SK-MEL-5 (cell line): ENCODE measurements at regions not wholly inside any gene's neighbourhood (a gene's known extent, or its start where the extent isn't known, plus 50 kb on each side); places are given as distances from the start of the nearest gene placed in this dataset.

Experiments used
- DNase-seq: peaks from one replicate; pipeline ENCODE4 v3.0.0-alpha.2; 2016; ENCODE audit warnings: low read depth, low spot score
- in situ Hi-C: cut with HindIII; loops from 2 replicates; pipeline ENCODE4 v1.10.0; 2016; ENCODE audit warnings: low sequenced_read_pairs, high pct_unique_total_duplicates, low pct_unique_long_range_greater_than_20kb

DNA sequence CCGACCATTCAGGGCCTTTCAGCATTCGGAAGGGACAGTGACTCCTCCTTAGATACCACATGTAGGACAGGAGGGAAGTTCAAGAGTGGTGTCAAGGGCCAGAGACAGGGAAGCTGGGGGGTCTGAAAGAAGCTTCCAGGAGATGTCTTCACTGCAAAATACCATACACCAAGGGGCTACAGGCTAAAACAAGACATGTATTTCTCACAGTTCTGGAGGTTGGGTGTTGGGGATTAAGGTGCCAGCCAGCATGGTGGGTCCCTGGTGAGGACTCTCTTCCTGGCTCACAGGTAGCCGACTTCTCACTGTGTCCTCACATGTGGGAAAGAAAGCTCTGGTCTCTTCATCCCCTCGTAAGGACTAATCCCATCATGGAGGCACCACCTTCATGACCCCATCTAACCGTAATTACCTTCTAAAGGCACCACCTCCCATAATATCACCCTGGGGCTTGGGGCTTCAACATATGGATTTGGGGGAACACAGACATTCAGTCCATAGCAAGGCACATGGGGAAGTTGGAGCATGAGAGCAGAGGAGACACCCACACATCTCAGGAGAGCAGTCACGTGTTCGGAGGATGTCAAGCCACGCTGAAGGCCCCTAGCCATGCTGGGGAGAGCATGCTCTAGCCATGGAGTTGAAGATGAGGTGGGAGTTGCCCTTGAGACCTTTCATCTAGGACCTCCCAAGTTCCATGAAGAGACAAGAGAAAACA lies 73.9 kb upstream of the GDF10 start:
- in situ Hi-C loops, result no loop called here

GRCh38 chr10:47230482-47230881 lies 69.5 kb upstream of the GDF10 start:
- no peak for DNase-seq
- in situ Hi-C loops, result no loop called here

More for the DNA sequence above, 73.9 kb upstream of the GDF10 start:
- no peak for DNase-seq

- no peak for DNase-seq
- in situ Hi-C loops, result no loop called here
These were observed 69.0 kb upstream of the GDF10 start for GRCh38 chr10:47230957-47231356.

DNA sequence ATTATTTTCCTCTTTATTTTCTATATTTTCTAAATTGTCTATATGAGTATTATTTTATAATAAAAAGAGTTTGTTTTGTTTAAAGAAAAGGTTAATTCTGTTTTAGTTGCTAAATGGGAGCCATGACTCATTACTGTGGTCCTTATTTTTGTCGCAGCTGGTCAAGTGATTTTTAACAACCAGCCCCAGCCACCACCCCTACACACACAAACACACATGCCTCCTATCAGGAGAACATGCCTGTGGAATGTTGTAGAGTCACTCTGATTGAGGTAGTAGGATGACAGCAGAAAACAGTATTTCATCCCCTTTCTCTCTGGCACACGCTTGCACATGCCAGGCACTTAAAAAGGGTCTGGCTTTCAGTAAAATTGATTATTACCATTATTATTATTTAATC lies 68.6 kb upstream of the GDF10 start:
- DNase-seq, result no peak
- in situ Hi-C loops, result no loop called here

GRCh38 chr10:47233631-47234030 lies 66.4 kb upstream of the GDF10 start:
- no peak for DNase-seq
- in situ Hi-C loops, result no loop called here

DNA sequence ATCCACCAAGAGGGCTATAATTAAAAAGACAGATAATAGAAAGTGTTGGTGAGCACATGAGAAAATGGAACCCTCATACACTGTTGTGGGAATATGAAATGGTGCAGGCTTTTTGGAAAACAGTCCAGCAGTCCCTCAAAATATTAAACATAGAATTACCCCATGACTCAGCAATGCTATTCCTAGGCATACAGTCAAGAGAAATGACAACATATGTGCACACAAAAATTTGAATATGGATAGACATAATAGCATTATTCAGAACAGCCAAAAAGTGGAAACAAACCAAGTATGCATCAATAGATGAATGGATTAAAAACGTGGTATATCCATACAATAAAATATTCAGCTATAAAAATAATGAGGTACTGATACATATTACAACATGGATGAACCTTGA lies 64.5 kb upstream of the GDF10 start:
- in situ Hi-C loops, result no loop called here
- DNase-seq, result no peak

- no peak for DNase-seq
- in situ Hi-C loops, result no loop called here
These were observed 62.4 kb upstream of the GDF10 start for GRCh38 chr10:47237316-47238260.

DNA sequence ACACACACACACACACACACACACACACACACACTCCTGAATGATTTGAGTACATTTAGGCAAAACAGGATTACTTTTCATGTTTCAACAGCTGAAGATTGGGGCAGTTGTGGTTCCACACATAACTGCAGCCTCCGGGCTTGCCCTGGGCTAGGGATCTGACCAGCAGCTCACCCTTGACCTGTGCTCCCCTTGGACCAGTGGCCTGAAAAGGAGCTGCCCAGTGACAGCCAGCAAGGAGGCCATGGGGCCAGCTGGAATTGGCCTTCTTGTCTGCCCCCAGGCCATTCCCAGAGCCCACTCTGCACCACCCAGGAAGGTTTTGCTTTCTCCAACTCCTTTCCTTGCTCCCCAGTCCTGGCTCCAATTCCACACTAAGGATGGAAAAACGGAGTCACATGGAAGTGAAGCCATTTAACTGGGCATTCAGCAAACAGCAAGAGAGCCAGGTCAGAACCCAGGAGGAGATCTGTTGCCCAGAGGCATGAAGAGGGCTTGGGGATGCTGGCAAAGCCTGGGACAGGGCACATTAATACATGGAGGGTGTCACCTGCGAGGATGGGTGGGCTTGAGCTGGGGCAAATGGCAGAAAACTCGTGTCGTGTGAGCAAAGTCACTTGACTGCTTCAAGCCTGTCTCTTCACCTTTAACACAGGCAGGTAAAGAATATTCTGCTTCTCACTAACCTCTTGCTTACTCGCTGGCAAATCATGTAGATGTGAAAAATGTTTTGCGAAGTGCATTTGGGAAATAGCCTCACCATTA lies 61.5 kb upstream of the GDF10 start:
- DNase-seq, result no peak
- in situ Hi-C loops, result no loop called here

GRCh38 chr10:47239211-47239610 lies 60.8 kb upstream of the GDF10 start:
- in situ Hi-C loops, result no loop called here
- DNase-seq, result no peak

DNA sequence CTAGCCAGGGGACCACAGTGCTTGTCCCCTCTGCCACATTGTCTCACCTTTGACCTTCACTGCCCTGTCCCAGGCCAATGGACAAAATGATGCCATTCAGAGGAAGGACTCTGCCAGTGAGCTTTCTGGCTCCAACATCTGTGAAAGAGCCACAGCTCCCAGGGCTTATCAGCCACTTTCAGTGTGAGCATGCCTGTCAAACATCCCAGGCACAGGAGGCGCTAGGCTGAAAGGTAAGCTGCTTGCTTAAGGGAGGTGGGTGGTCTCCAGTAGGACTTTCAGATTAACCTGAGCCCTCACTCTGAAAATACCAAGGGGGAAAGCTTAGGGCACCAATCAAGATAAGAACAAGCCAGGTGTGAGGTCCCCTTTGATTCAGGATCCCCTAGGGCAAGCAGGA lies 59.8 kb upstream of the GDF10 start:
- in situ Hi-C loops, result no loop called here
- DNase-seq, result no peak

DNA sequence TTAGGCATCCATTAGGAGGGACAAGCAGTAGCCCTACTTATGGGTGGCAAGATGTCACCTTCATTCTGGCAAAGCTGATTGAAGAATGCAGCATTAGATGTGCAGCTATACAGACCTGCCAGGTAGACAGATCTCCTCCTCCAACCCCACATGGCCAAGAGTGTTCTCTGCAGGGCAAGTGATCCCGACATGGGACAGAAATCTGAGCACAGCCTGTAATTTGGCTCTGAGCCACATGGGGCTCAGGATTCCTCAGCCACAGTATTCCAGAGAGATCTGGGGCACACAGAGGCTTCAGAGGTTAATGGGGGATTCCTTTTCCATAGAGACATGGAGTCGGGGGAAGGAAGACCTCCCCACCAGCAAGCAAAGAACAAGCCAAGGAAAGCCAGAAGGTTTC lies 58.7 kb upstream of the GDF10 start:
- in situ Hi-C loops, result no loop called here
- no peak for DNase-seq

GRCh38 chr10:47241946-47242867 lies 57.8 kb upstream of the GDF10 start:
- no peak for DNase-seq
- in situ Hi-C loops, result no loop called here

DNA sequence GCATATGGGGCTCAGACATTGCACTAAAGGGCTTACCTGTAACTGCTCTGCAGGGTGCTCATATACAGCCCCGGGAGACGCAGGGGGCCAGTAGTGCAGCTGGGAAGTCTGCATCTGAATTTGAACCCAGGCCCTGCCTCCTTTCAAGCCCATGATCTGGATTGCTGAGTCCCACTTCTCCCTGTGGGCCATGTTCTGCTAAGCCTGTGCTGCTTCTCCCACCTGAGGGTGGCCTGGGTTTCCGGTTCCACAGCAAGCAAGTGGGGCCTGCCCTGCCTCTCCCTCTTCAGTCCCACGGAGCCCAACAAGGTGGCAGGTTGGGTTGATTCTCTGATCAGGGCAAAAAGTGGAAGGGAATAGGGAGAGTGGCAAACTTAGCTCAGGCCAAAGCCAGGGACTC lies 56.6 kb upstream of the GDF10 start:
- in situ Hi-C loops, result no loop called here
- no peak for DNase-seq

GRCh38 chr10:47243791-47244190 lies 56.2 kb upstream of the GDF10 start:
- DNase-seq, result peak; percentile 2
- in situ Hi-C loops, result no loop called here

DNA sequence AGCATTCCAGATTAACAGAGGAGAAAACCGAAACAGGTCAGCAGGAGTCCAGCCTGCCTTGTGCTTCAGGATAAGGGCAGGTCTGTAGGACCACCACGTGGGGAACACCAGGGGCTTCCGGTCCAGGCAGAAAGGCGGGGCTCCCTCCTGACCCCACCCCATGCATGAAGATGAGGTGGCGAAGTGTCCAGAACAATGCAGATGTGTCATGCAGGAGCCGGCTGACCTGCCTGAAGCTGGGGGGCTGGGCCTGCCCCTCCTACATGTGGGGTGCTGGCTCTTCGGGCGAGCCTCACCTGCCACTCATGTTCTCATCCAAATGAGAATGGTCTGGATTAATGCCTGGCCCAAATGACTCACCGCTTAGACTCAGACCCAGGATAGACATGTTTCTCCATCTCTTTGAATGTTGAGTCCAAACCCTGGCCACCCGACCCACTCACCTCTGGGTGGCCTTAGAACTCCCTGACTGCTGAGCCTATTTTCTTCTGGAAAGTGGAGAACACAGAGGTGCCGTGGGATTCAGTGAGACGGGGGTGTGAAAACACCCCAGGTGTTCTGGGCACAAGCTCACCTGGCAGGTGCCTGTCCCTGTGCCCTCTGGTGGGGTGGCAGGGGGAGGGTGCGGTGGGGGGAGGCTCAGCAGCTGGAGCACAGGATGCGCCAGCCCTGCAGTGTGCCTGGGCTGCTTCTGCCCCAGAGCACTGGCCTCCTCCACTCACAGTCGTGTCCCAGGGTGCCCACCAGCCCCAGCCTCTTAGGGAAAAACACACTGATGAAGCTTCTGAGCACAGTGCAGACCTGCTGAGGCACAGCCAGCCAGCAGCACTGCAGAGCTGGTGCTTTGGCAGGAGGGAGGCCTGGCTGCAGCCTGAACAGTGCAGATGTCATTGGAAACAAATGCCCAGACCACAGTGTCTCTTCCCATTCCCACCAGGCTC lies 55.2 kb upstream of the GDF10 start:
- in situ Hi-C loops, result no loop called here
- no peak for DNase-seq

DNA sequence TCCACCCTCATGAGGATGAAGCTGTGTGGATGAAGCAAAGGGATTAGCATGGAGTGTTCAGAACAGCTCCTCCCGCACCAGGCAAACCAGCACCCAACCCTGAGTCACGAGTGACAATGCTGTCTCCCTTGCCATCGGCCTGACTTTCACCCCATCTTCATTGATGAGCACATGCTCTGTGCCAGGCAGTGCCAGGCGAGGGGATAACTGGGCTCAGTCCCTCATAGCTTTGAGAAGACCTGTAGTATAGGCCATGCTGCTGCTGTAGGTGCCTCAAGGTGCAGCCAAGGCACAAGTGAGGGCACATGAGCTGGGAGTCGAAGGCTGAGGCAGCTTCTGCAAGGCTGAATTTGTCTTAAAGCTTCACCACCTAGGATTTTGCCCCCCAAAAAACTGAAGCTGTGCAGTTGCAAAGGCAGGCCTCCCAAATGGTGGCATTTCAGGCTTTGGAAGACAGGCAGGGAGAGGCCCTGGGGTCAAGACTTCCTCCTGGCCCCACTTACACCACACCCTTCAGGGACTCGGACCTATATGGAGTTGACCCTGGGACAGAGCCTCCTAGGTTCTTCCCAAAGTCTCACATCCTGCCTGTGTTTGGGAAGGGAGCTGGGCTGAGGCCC lies 54.2 kb upstream of the GDF10 start:
- no peak for DNase-seq
- in situ Hi-C loops, result no loop called here
